Dermis microvascular lymphatic vessel endothelial cell (primary cell): ENCODE measurements at regions not wholly inside any gene's neighbourhood (a gene's known extent, or its start where the extent isn't known, plus 50 kb on each side); places are given as distances from the start of the nearest gene placed in this dataset.
"Not testable (repeated sequence)": the region's sequence is repeated elsewhere in the genome, so short reads cannot be mapped to it uniquely, and the experiment has no call there.

Source experiments
- DNase-seq, 2 donors: peaks; one replicate each; pipeline versions ENCODE4 v3.0.0 to v3.0.0-alpha.2; 2010; ENCODE audit warnings: low read depth in 2 of 2

DNA sequence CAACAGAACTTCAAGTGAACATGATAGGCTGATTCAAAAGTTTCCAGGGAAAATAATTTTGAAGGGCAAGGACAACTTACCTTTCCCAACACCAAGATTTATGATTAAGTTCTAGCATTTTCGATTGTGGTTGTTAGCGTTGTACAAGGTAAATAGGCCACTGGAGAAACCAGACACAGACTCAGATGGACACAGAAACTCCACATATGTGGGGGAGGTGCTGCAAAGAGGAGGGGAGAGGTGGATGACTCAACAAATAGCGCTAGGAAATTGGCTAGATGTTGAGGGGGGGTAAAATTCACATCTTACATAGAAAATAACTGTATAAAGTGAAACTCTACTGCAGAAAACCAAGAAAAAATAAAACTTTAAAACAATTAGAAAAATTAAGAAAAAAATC lies 564.4 kb downstream of the MATN1 start:
- DNase-seq, result no peak

DNA sequence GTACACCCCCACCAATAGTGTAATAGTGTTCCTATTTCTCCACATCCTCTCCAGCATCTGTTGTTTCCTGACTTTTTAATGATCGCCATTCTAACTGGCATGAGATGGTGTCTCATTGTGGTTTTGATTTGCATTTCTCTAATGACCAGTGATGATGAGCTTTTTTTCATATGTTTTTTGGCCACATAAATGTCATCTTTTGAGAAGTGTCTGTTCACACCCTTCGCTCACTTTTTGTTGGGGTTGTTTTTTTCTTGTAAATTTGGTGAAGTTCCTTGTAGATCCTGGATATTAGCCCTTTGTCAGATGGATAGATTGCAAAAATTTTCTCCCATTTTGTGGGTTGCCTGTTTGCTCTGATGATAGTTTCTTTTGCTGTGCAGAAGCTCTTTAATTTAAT lies 567.7 kb downstream of the MATN1 start:
- DNase-seq, result not testable (repeated sequence)

DNA sequence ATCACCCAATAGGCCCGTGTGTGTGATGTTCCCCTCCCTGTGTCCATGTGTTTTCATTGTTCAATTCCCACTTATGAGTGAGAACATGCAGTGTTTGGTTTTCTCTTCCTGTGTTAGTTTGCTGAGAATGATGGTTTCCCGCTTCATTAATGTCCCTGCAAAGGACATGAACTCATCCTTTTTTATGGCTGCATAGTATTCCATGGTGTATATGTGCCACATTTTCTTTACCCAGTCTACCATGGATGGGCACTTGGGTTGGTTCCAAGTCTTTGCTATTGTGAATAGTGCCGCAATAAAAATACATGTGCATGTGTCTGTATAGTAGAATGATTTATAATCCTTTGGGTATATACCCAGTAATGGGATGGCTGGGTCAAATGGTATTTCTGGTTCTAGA lies 568.1 kb downstream of the MATN1 start:
- not testable (repeated sequence) for DNase-seq

DNA sequence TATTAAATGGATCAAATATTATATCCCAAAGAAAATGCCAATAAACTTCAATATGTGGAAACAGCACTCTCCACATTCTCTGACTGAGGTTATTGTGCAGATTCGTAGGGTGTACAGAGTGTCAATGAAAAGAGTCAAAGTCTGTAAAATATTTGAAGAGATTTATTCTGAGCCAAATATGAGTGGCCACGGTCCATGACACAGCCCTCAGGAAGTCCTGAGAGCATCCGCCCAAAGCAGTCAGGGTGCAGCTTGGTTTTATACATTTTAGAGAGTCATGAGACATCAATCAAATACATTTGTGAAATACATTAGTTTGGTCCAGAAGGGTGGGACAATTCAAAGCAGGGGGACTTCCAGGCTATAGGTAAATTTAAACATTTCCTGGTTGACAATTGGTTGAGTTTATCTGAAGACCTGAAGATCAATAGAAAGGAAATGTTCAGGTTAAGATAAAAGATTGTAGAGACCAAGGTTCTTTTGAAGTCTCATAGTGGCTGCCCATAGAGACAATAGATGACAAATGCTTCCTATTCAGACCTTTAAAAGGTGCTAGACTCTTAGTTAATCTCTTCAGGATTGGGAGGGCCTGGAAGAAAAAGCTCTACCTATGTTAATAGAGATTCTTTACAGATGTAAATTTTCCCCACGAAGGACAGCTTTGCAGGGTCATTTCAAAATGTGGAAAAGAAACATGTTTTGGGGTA lies 569.5 kb downstream of the MATN1 start:
- no peak for DNase-seq

DNA sequence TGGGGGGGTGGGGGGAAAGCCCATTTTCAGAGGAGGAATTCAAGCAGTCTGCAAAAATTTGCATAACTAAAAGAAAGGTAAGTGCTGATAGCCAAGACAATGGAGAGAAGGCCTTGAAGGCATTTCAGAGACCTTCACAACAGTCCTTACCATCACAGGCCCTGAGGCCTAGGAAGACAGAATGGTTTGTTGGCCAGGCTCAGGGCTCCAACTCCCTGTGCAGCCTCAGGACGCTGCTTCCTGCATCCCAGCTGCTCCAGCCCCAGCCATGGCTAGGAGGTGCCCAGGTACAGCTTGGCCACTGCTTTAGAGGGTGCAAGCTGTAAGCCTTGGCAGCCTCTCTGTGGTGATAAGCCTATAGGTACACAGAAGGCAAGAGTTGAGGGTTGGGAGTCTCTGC lies 571.6 kb downstream of the MATN1 start:
- no peak for DNase-seq

- no peak for DNase-seq
Measured at GRCh38 chr1:30151119-30151518, 572.3 kb downstream of the MATN1 start.

DNA sequence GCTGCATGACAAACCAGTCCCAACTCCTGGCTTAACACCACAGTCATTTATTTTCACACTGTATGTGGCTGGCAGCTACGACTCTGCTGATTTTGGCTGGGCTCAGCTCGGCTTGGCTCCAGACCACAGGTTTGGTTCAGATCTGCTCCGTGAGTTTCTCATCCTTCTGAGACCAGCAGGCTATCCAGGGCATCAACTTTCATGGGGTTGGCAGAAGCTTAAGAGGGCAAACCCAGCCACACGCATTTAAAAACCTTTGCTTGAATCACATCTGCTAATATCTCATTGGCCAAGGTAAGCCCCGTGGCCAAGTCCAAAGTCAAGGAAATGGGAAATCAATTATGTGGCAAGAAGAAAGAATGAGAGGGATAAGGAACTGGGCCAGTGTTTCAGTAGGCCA lies 574.2 kb downstream of the MATN1 start:
- DNase-seq, result no peak

- DNase-seq, result no peak
Measured at GRCh38 chr1:30148676-30149075, 574.7 kb downstream of the MATN1 start.

GRCh38 chr1:30147188-30147587 lies 576.2 kb downstream of the MATN1 start:
- DNase-seq, result peak in 1 of 2 donors; percentile 6

DNA sequence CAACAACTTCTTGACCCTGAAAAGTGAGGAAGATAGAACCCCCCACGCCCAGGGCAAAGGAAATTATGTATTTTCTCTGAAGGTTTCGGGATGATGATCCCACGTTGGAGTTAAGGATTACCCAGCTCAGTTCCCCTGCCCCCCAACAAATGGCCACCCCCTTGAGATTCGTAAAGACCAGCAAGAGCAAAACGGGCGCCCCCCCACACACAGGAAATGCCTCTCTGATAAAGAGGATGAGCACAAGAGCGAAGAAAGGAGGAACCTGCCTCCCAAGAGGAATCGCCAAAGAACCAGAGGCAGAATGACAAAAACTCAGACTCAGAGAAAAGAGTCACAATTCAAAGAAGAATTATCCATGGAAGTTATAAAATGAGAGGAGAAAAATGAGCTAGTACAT lies 576.9 kb downstream of the MATN1 start:
- no peak for DNase-seq

DNA sequence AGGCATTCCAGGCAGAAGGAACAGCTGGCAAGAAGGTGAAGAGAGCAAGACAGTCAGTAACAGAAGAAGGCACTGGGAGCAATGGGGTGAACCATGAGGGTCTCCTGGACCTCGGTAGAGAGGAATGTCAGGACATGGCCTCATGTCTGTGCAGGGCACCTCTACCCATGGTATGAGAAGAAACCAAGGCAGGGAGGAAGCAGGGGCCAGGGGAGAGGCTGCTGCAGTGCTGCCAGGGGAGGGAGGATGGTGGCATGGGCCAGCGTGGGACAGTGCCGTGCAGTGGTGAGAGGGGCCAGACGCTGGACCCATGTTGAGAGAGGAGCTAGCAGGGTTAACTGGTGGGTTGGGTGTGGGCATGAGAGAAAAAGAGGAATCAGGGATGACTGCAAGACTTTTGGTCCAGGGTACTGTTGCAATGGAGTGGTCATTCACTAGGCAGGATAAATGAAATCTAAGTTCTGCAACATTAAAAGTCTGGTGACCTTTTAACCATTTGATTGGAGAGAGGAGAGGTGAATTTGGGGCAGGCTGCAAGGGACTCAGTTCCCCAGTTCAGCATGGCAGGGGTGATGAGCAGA lies 577.6 kb downstream of the MATN1 start:
- no peak for DNase-seq

DNA sequence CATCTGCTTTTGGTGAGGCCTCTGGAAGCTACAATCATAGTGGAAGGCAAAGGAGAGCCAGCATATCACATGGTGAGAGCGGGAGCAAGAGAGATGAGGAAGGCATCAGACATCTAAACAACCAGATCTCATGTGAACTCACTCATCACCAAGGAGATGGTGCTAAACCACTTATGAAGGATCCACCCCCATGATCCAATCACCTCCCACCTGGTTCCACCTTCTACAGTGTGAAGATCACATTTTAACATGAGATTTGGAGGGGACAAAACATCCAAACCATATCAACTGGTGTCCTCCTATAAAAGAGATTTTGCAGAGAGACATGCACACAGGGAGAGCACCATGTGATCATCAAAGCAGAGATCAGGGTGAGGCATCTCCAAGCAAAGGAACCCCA lies 578.6 kb downstream of the MATN1 start:
- DNase-seq, result no peak

DNA sequence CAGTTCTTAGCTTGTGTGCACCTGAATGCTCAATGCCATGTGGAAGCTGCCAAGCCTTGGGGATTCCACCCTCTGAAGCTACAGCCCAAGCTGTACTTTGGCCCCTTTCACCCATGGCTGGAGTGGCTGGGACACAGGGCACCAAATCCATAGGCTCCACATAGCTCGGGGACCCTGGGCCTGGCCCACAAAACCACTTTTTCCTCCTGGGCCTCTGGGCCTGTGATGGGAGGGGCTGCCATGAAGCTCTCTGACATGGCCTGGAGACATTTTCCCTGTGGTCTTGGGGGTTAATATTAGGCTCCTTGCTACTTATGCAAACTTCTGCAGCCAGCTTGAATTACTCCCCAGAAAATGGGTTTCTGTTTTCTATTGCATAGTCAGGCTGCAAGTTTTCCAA lies 579.9 kb downstream of the MATN1 start:
- DNase-seq, result no peak

DNA sequence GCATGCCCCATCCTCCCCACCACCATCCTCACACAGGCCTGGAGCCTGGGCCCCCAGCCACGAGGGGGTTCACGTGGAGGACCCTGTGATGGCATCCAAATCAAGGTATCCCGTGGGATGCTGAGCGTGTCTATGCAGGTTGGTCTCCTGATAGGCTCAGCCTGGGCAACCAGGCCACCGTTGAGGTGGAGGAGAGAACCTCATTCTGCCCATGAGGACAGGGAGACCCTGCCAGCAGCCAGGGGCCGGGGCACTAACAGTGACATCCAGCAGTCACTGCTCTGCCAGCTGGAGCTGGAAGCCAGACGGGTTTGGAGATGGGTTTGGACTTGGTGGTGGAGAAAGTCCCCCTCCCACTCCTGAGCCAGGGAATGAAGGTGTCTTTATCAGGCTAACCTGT lies 582.8 kb downstream of the MATN1 start:
- DNase-seq, result no peak

DNA sequence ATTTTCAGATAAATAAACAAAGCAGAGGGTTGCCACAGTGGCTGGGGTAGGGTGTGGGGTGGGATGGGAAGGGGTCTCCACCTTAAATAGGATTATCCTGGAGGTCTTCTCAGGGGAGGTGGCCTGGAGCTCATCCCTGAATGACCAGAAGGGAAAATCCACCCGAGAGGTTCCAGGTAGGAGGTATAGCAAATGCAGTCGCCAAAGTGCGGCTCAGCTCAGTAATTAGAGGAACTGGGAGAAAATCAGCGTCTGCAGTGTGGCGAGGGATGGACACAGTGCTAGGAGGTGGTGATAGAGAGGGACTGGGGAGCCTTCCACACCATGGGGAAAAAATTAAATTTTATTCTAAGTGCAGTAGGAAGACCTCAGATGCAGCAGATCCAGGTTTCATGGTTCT lies 584.5 kb downstream of the MATN1 start:
- no peak for DNase-seq

DNA sequence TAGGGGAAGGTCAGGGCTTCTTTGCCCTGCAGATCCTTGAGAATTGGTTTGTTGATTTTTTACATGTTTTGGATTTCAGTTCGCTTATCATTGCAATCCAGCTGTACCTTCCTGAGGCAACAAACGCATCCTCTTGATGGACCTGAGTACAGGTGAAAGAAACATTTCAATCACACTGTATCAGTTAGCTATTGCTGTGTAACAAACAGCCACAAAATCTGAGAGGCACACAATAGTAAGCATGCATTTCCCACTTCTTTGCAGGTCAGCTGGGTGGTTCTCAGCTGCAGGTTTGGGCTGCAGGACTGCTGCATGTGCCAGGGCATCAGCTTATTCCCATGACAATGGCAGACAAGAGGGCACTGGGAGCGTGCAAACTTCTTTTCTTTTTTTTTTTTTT lies 586.4 kb downstream of the MATN1 start:
- DNase-seq, result no peak

GRCh38 chr1:30135698-30136097 lies 587.7 kb downstream of the MATN1 start:
- no peak for DNase-seq

DNA sequence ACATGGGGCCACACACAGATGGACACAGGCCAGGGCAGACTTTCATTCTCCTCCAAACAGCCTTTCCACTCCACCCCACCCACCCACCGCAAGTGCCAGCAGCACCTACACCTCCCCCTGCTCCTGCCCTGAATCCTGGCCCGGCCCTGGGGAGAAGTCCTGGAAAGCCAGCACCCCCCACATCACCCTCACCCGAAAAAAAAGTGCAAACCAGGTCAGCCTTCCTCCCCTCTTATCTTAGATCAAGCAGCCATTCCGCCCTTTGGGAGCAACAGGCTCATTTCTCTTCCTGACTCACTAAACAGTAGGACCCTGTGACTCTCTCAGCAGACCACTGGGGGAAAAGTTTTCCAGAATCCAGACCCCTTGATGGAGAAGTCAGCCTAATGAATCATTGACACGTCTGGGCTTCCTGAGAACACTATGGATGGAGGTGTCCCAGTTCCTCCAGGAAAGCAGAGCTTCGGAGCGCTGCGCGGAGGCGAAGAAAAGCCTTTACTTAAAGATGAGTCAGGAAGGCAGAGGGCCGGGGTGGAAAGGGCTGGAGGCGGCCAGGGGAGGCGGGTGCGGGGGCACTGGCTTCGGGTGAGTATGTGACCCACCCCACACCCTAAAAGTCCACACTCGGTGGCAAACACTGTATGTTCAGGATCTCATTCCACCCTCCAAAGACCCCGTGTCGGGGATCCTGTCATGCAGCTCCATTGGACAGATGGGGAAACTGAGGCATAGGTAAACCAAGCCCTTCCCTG lies 588.7 kb downstream of the MATN1 start:
- DNase-seq, result no peak

GRCh38 chr1:30133414-30134055 lies 589.9 kb downstream of the MATN1 start:
- DNase-seq, result no peak

GRCh38 chr1:30132602-30133286 lies 590.6 kb downstream of the MATN1 start:
- no peak for DNase-seq

GRCh38 chr1:30130566-30130965 lies 592.8 kb downstream of the MATN1 start:
- DNase-seq, result not testable (repeated sequence)

- no peak for DNase-seq
Measured at GRCh38 chr1:30130099-30130498, 593.3 kb downstream of the MATN1 start.
